ENCODE measurements at regions not wholly inside any gene's neighbourhood (a gene's known extent, or its start where the extent isn't known, plus 50 kb on each side); places are given as distances from the start of the nearest gene placed in this dataset.

DNA sequence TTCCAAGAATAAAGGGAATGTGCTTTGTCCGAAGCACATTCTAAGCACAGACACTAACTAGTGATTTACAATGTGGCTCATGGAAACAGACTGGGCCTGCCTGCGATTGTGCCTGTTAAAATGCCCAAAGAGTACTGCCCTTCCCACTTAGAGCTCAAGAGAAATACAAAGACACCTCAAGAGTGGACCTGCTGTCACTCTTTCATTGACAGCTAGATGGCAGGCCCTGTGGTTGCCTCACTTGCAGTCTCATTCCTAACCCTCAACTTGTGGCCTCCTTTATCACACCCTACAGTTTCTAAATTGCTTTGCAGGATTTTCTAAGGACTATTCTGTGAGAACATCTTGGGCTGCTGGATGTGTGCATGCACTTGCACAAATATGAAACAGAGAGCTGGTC lies 331.0 kb upstream of the EMCN start:
- TF ChIP-seq, protein P1, sequence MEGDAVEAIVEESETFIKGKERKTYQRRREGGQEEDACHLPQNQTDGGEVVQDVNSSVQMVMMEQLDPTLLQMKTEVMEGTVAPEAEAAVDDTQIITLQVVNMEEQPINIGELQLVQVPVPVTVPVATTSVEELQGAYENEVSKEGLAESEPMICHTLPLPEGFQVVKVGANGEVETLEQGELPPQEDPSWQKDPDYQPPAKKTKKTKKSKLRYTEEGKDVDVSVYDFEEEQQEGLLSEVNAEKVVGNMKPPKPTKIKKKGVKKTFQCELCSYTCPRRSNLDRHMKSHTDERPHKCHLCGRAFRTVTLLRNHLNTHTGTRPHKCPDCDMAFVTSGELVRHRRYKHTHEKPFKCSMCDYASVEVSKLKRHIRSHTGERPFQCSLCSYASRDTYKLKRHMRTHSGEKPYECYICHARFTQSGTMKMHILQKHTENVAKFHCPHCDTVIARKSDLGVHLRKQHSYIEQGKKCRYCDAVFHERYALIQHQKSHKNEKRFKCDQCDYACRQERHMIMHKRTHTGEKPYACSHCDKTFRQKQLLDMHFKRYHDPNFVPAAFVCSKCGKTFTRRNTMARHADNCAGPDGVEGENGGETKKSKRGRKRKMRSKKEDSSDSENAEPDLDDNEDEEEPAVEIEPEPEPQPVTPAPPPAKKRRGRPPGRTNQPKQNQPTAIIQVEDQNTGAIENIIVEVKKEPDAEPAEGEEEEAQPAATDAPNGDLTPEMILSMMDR (IDR thresholded peaks at IDR 0.05): no peak
- TF ChIP-seq EP300 (IDR thresholded peaks at IDR 0.05) (no peak), POLR2A (IDR thresholded peaks at IDR 0.05) (no peak)

Data from sigmoid colon (tissue), 4 donors.